ENCODE measurements at regions not wholly inside any gene's neighbourhood (a gene's known extent, or its start where the extent isn't known, plus 50 kb on each side); places are given as distances from the start of the nearest gene placed in this dataset.

- H3K9me3 ChIP-seq = no peaks in the 10 kb centered on the region
- DNase-seq (ENCODE audit: extremely low spot score) = no peak
- WGBS = 51% methylated on average over 4 of the region's 4 CpGs
- H3K36me3 ChIP-seq = no peaks in the 10 kb centered on the region
- TF ChIP-seq CTCF (IDR thresholded peaks at IDR 0.05) (no peak), EP300 (IDR thresholded peaks at IDR 0.05) (no peak), POLR2A (IDR thresholded peaks at IDR 0.05; ENCODE audit: low read depth) (no peak), POLR2AphosphoS5 (IDR thresholded peaks at IDR 0.05) (no peak)
- no peaks in the 10 kb centered on the region for H3K27me3 ChIP-seq
- H3K4me3 ChIP-seq = no peak overlapping the region
- intact Hi-C loops (cut with DNase I) = no loop called here
- H3K4me1 ChIP-seq = peaks cover 1 to 15% (median 10%) of the 10 kb centered on the region in 4 donors
- no peak overlapping the region for H3K27ac ChIP-seq (replicated peaks in 1 of 4)
These were observed 310.6 kb upstream of the PROK2 start for GRCh38 chr3:72095521-72095920.

GRCh38 chr3:72093992-72094334 is 309.0 kb upstream of the PROK2 start:
- intact Hi-C loops (cut with DNase I) = no loop called here

GRCh38 chr3:72093270-72093991 is 308.5 kb upstream of the PROK2 start:
- WGBS = 88% methylated on average over 10 of the region's 10 CpGs
- Histone ChIP-seq H3K36me3 (no peaks in the 10 kb centered on the region), H3K27me3 (no peaks in the 10 kb centered on the region), H3K4me1 (peaks cover 0 to 7% (median 2%) of the 10 kb centered on the region in 4 donors), H3K4me3 (no peak overlapping the region), H3K9me3 (no peaks in the 10 kb centered on the region), H3K27ac (replicated peaks in 1 of 4) (no peak overlapping the region)
- DNase-seq (ENCODE audit: extremely low spot score) = no peak
- TF ChIP-seq CTCF (IDR thresholded peaks at IDR 0.05) (no peak), EP300 (IDR thresholded peaks at IDR 0.05) (no peak), POLR2A (IDR thresholded peaks at IDR 0.05; ENCODE audit: low read depth) (no peak), POLR2AphosphoS5 (IDR thresholded peaks at IDR 0.05) (no peak)
- intact Hi-C loops (cut with DNase I) = no loop called here

More at GRCh38 chr3:72093992-72094334, 309.0 kb upstream of the PROK2 start:
- Histone ChIP-seq H3K4me1 (peaks cover 0 to 7% (median 2%) of the 10 kb centered on the region in 4 donors), H3K27me3 (no peaks in the 10 kb centered on the region), H3K27ac (replicated peaks in 1 of 4) (no peak overlapping the region), H3K9me3 (no peaks in the 10 kb centered on the region), H3K4me3 (no peak overlapping the region), H3K36me3 (no peaks in the 10 kb centered on the region)
- TF ChIP-seq POLR2AphosphoS5 (IDR thresholded peaks at IDR 0.05) = no peak
- TF ChIP-seq CTCF (IDR thresholded peaks at IDR 0.05) = no peak
- TF ChIP-seq EP300 (IDR thresholded peaks at IDR 0.05) = no peak
- no peak for TF ChIP-seq POLR2A (IDR thresholded peaks at IDR 0.05; ENCODE audit: low read depth)
- WGBS = 93% methylated on average over 3 of the region's 3 CpGs
- DNase-seq (ENCODE audit: extremely low spot score) = no peak

GRCh38 chr3:72092778-72093177 is 307.8 kb upstream of the PROK2 start:
- no peak overlapping the region for H3K4me3 ChIP-seq
- no peaks in the 10 kb centered on the region for H3K9me3 ChIP-seq
- H3K36me3 ChIP-seq = no peaks in the 10 kb centered on the region
- no peak for TF ChIP-seq EP300 (IDR thresholded peaks at IDR 0.05)
- H3K27ac ChIP-seq (replicated peaks in 1 of 4) = no peak overlapping the region
- H3K4me1 ChIP-seq = peaks cover 0 to 7% (median 2%) of the 10 kb centered on the region in 4 donors
- 89% methylated on average over 7 of the region's 7 CpGs for WGBS
- no peaks in the 10 kb centered on the region for H3K27me3 ChIP-seq
- DNase-seq (ENCODE audit: extremely low spot score) = no peak
- intact Hi-C loops (cut with DNase I) = no loop called here

GRCh38 chr3:72088486-72089025 is 303.6 kb upstream of the PROK2 start:
- Histone ChIP-seq H3K4me1 (no peaks in the 10 kb centered on the region), H3K27ac (replicated peaks in 1 of 4) (no peak overlapping the region), H3K9me3 (no peaks in the 10 kb centered on the region), H3K36me3 (no peaks in the 10 kb centered on the region), H3K27me3 (no peaks in the 10 kb centered on the region), H3K4me3 (no peak overlapping the region)
- intact Hi-C loops (cut with DNase I) = no loop called here
- WGBS = 98% methylated on average over 10 of the region's 12 CpGs
- DNase-seq (ENCODE audit: extremely low spot score) = no peak
- TF ChIP-seq CTCF (IDR thresholded peaks at IDR 0.05) (no peak), POLR2A (IDR thresholded peaks at IDR 0.05; ENCODE audit: low read depth) (no peak), EP300 (IDR thresholded peaks at IDR 0.05) (no peak), POLR2AphosphoS5 (IDR thresholded peaks at IDR 0.05) (no peak)

Measured in esophagus muscularis mucosa (tissue), 4 donors.